ENCODE measurements at regions not wholly inside any gene's neighbourhood (a gene's known extent, or its start where the extent isn't known, plus 50 kb on each side); places are given as distances from the start of the nearest gene placed in this dataset.

DNA sequence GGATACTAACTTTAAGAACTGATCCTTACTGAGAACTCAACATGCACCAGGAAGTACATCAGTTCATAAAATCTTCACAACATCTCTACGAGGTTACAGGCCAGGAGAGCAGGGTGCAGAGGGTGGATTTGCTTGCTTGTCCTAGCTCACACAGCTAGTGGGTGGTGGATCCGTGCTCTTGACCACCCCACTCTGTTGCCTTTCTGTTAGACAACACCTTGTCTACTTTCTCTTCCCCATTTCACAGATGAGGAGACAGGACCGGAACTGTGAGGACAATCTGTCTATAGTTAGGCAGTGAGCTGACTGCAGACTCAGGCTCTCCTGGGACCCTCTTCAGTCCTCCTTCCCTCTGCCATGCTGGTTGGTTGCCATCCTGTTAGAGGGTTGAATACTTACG is 221.7 kb upstream of the TLE3 start:
- no peak for TF ChIP-seq POLR2A (IDR thresholded peaks at IDR 0.05)
- TF ChIP-seq, protein P1, sequence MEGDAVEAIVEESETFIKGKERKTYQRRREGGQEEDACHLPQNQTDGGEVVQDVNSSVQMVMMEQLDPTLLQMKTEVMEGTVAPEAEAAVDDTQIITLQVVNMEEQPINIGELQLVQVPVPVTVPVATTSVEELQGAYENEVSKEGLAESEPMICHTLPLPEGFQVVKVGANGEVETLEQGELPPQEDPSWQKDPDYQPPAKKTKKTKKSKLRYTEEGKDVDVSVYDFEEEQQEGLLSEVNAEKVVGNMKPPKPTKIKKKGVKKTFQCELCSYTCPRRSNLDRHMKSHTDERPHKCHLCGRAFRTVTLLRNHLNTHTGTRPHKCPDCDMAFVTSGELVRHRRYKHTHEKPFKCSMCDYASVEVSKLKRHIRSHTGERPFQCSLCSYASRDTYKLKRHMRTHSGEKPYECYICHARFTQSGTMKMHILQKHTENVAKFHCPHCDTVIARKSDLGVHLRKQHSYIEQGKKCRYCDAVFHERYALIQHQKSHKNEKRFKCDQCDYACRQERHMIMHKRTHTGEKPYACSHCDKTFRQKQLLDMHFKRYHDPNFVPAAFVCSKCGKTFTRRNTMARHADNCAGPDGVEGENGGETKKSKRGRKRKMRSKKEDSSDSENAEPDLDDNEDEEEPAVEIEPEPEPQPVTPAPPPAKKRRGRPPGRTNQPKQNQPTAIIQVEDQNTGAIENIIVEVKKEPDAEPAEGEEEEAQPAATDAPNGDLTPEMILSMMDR (IDR thresholded peaks at IDR 0.05): no peak
- TF ChIP-seq POLR2AphosphoS5 (IDR thresholded peaks at IDR 0.05): no peak

Data from transverse colon (tissue), 4 donors.